Caco-2 (cell line): ENCODE measurements at regions not wholly inside any gene's neighbourhood (a gene's known extent, or its start where the extent isn't known, plus 50 kb on each side); places are given as distances from the start of the nearest gene placed in this dataset.

Source experiments
- BruUV-seq: library from RNA; stranded (reverse); fragments of 400-500 nt; replicated peaks from 2 replicates; lab custom pipeline; 2021; lab: Mats Ljungman, UMichigan
- CTCF ChIA-PET: fragments of 300-600 bp; sonication (Branson Sonifier 250); formaldehyde crosslinking; loops from one replicate; lab custom pipeline; 2022; ENCODE audit warnings: antibody characterized with exemption; lab: Charles Lee
- POLR2A ChIA-PET: fragments of 300-600 bp; sonication (Branson Sonifier 250); formaldehyde crosslinking; loops from one replicate; lab custom pipeline; 2022; ENCODE audit warnings: antibody characterized with exemption; lab: Charles Lee
- DNase-seq, 2 experiments: peaks; one replicate each; pipeline versions ENCODE4 v3.0.0 to v3.0.0-alpha.2; 2020 to 2022
- H3K27me3 ChIP-seq: replicated peaks from 2 replicates; pipeline ENCODE4 v1.6.0; 2011; ENCODE audit warnings: low read length; ENCODE audit not compliant: control insufficient read depth, insufficient read depth
- H3K36me3 ChIP-seq: 2 replicates; pipeline ENCODE4 v1.5.1; 2011; ENCODE audit warnings: low read length; ENCODE audit not compliant: control insufficient read depth, insufficient read depth
- H3K4me1 ChIP-seq: fragments of 250-450 bp; sonication (Bioruptor Pico); 2 replicates; pipeline ENCODE4 v1.5.1; 2020; ENCODE audit warnings: mild to moderate bottlenecking
- H3K4me3 ChIP-seq: 2 replicates; pipeline ENCODE4 v1.5.1; 2011; ENCODE audit warnings: low read depth, mild to moderate bottlenecking, control low read depth, low read length
- H3K9me3 ChIP-seq: fragments of 250-450 bp; sonication (Bioruptor Pico); 2 replicates; pipeline ENCODE4 v1.5.1; 2020; ENCODE audit warnings: mild to moderate bottlenecking, moderate library complexity
- H3K27ac Mint-ChIP-seq: one replicate; pipeline ENCODE4 v1.8.0; 2022; ENCODE audit warnings: mixed read lengths; ENCODE audit not compliant: unreplicated experiment
- H3K27me3 Mint-ChIP-seq: one replicate; pipeline ENCODE4 v1.8.0; 2022; ENCODE audit warnings: mixed read lengths; ENCODE audit not compliant: insufficient read depth, unreplicated experiment
- H3K36me3 Mint-ChIP-seq: one replicate; pipeline ENCODE4 v1.8.0; 2022; ENCODE audit warnings: mild to moderate bottlenecking, mixed read lengths; ENCODE audit not compliant: insufficient read depth, unreplicated experiment
- H3K4me1 Mint-ChIP-seq: one replicate; pipeline ENCODE4 v1.8.0; 2022; ENCODE audit warnings: low read depth, mixed read lengths; ENCODE audit not compliant: unreplicated experiment
- H3K4me3 Mint-ChIP-seq: one replicate; pipeline ENCODE4 v1.8.0; 2022; ENCODE audit warnings: mild to moderate bottlenecking, moderate library complexity, mixed read lengths; ENCODE audit not compliant: unreplicated experiment
- H3K9me3 Mint-ChIP-seq: one replicate; pipeline ENCODE4 v1.8.0; 2022; ENCODE audit warnings: mixed read lengths; ENCODE audit not compliant: unreplicated experiment
- CTCF ChIP-seq, 2 experiments: fragments of 200-600 bp in 1 of 2; IDR thresholded peaks; 1 replicate in 1 of 2; 2 replicates in 1 of 2; pipeline versions ENCODE4 v1.5.1 to v1.8.0; 2011 to 2022; ENCODE audit warnings: antibody characterized with exemption in 1 of 2, control low read depth in 1 of 2, inconsistent platforms in 1 of 2, low read depth in 1 of 2, low read length in 1 of 2, mild to moderate bottlenecking in 1 of 2, moderate library complexity in 1 of 2; ENCODE audit not compliant: insufficient read depth in 1 of 2, severe bottlenecking in 1 of 2, unreplicated experiment in 1 of 2
- intact Hi-C: fragments of 100-400 bp; cut with micrococcal nuclease; formaldehyde crosslinking; loops from one replicate; pipeline ENCODE4 v1.10.0; 2022; ENCODE audit not compliant: unreplicated experiment

GRCh38 chr2:37500031-37500430 is 155.6 kb downstream of the QPCT start:
- Mint-ChIP-seq H3K4me1 (peaks cover 4% of the 10 kb centered on the region), H3K9me3 (peaks cover 17% of the 10 kb centered on the region), H3K27ac (no peak overlapping the region), H3K27me3 (peaks cover 14% of the 10 kb centered on the region), H3K4me3 (no peak overlapping the region), H3K36me3 (no peaks in the 10 kb centered on the region)
- no peak for DNase-seq
- no peaks in the 10 kb centered on the region for H3K4me1 ChIP-seq
- H3K36me3 ChIP-seq: no peaks in the 10 kb centered on the region
- ChIA-PET CTCF (no interaction called here), POLR2A (interaction anchor here (0.7 kb wide), 1 partner anchor 10 kb away, joined by 7 read pairs; no protein-coding TSS in a partner anchor)
- no peak overlapping the region for H3K4me3 ChIP-seq
- intact Hi-C loops: no loop called here
- no peaks in the 10 kb centered on the region for H3K27me3 ChIP-seq
- H3K9me3 ChIP-seq: 0 out of 2 replicates have a peak, but pooled peaks cover 3% of the 10 kb centered on the region
- no TSS peak for BruUV-seq
- no peak for TF ChIP-seq CTCF (IDR thresholded peaks at IDR 0.05; ENCODE audit: insufficient read depth in 1 of 2, low read depth in 1 of 2, low read length in 1 of 2, severe bottlenecking in 1 of 2, unreplicated experiment in 1 of 2)

- Mint-ChIP-seq H3K9me3 (peaks cover 7% of the 10 kb centered on the region), H3K4me3 (no peak overlapping the region), H3K36me3 (no peaks in the 10 kb centered on the region), H3K27ac (no peak overlapping the region), H3K4me1 (peaks cover 6% of the 10 kb centered on the region), H3K27me3 (peaks cover 14% of the 10 kb centered on the region)
- POLR2A ChIA-PET: no interaction called here
- H3K4me3 ChIP-seq: no peak overlapping the region
- CTCF ChIA-PET: no interaction called here
- intact Hi-C loops: no loop called here
- 0 out of 2 replicates have a peak, but pooled peaks cover 3% of the 10 kb centered on the region for H3K9me3 ChIP-seq
- DNase-seq: no peak
- no peaks in the 10 kb centered on the region for H3K36me3 ChIP-seq
- BruUV-seq: no TSS peak
- H3K4me1 ChIP-seq: no peaks in the 10 kb centered on the region
- H3K27me3 ChIP-seq: no peaks in the 10 kb centered on the region
- TF ChIP-seq CTCF (IDR thresholded peaks at IDR 0.05; ENCODE audit: insufficient read depth in 1 of 2, low read depth in 1 of 2, low read length in 1 of 2, severe bottlenecking in 1 of 2, unreplicated experiment in 1 of 2): no peak
Measured at GRCh38 chr2:37501113-37501512, 156.7 kb downstream of the QPCT start.

GRCh38 chr2:37506407-37507050 is 162.1 kb downstream of the QPCT start:
- CTCF ChIA-PET: no interaction called here
- Mint-ChIP-seq H3K27me3 (peaks cover 6% of the 10 kb centered on the region), H3K27ac (no peak overlapping the region)

More at GRCh38 chr2:37506407-37507050, 162.1 kb downstream of the QPCT start:
- intact Hi-C loops: no loop called here
- H3K4me1 ChIP-seq: no peaks in the 10 kb centered on the region
- DNase-seq: no peak
- H3K9me3 ChIP-seq: 0 out of 2 replicates have a peak, but pooled peaks cover 3% of the 10 kb centered on the region
- POLR2A ChIA-PET: no interaction called here
- no peaks in the 10 kb centered on the region for H3K36me3 Mint-ChIP-seq
- peaks cover 7% of the 10 kb centered on the region for H3K9me3 Mint-ChIP-seq
- H3K4me3 ChIP-seq: no peak overlapping the region
- peaks cover 6% of the 10 kb centered on the region for H3K4me1 Mint-ChIP-seq
- TF ChIP-seq CTCF (IDR thresholded peaks at IDR 0.05; ENCODE audit: insufficient read depth in 1 of 2, low read depth in 1 of 2, low read length in 1 of 2, severe bottlenecking in 1 of 2, unreplicated experiment in 1 of 2): no peak
- H3K27me3 ChIP-seq: no peaks in the 10 kb centered on the region
- H3K36me3 ChIP-seq: no peaks in the 10 kb centered on the region
- H3K4me3 Mint-ChIP-seq: no peak overlapping the region
- no TSS peak for BruUV-seq
